IPS-NIHi7 (cell line): ENCODE measurements at regions not wholly inside any gene's neighbourhood (a gene's known extent, or its start where the extent isn't known, plus 50 kb on each side); places are given as distances from the start of the nearest gene placed in this dataset.

Experiments
- DNase-seq: peaks from one replicate; pipeline ENCODE4 v3.0.0; 2012; ENCODE audit warnings: mixed read lengths; ENCODE audit errors: extremely low spot score

DNA sequence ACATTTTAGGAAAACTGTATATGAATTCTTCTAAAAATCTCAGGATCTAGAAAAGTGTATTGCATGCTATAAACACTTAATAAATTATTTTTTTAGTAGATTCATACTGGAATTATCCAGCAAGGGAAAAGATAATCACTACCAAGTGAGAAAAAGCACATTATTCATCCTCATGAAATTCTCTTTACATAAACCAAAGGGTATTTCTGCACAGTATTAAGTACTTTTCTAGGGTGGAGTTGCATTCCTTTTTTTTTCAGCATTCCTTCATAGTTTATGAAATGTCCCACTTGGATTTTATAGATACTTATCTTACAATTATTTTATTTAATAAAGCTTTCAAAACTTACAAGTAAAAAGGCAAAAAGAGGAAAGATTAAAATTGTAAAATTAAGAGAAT is 403.3 kb downstream of the HGF start:
- DNase-seq = no peak

DNA sequence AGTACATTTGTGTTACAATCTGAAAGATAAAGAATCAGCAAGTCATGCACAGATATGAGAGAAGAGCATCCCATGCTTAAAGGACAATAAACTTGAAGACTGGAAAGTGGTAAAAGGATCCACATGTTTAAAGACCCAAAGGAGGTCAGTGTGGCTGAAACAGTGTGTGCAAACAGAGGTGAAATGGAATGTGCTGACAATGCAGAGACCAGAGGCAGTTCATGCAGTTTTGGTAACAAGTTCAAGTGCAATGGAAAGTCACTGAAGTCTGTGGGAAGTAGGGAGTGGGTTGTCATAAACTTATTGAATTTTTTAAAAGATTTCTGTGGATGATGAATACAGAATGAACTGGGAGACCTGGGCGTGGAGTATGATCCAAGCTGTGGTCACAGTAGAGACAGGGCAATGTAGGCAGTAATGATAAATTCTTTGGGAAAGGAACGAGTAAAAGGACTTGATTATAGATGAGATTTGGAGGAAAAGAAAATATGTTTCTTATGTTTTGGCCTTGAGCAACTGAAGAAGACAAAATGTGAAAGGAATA is 408.0 kb downstream of the HGF start:
- DNase-seq = no peak

DNA sequence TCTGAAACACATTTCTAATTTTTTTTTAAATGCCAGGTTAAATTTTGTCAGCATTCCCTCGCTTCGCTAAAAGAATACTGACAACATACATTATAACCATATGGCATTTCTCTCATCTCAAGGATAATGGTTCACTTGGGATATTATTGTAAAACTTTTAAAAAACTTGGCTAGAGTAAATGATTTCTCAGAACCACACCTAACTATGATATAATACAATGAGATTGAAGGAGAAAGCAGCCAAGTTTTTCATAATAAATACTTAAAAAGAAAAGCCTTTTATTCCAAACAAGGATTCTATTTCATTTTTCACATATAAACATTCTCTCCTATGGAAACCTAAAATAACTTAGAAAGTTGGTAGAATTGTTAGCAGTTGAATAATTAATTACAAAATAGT is 413.9 kb downstream of the HGF start:
- no peak for DNase-seq

DNA sequence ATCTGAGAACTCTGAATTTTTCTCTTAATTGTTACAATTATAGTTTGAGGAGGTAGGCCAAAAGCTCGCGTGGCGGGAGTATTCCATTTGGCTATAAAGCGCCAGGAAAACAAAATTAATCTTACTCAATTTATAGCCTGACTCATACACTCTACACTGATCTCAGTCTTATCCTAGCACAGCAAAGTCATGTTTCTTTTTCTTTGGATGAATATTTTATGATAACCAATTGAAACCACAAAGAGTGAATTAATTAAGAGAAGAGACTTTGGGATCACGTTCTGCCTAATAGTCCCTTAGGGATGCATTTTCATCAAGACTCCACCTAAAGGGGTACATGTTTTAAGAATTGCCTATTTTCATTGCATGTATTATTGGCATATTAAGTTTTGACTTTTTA is 420.8 kb downstream of the HGF start:
- no peak for DNase-seq

DNA sequence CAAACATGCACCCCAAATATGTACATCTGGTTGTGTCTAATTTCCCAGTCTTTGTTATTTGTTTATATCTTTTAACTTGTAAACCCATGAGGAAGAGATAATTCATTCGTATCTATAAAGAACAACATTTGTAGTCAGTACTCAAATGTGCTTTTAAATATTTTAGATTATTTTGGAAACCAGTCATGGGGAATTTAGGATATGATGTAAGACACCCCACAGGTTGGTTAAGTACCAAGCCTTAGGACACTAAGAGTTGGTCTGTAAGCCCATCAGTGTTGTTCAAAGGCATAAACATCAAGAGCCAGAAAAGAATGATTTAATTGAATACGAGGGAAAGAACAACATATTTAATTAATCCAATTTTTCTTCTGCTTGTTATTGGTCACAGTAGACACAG is 421.1 kb upstream of the SEMA3C start:
- DNase-seq = no peak

DNA sequence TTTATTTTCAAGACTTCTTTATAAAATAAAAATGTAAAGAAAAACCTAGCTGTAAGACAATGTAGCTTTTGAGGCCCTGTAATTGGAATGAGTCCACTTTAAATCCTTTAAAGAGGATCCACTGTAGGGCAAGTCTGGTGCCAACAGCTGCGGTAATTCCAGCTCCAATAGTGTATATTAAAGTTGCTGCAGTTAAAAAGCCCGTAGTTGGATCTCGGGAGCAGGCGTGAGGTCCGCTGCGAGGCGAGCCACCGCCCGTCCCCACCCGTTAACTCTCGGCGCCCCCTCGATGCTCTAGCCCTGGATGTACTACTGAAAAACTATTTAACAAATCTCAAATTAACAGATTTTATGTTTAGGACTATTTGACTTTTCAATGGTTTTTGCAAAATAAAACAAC is 414.7 kb upstream of the SEMA3C start:
- no peak for DNase-seq

DNA sequence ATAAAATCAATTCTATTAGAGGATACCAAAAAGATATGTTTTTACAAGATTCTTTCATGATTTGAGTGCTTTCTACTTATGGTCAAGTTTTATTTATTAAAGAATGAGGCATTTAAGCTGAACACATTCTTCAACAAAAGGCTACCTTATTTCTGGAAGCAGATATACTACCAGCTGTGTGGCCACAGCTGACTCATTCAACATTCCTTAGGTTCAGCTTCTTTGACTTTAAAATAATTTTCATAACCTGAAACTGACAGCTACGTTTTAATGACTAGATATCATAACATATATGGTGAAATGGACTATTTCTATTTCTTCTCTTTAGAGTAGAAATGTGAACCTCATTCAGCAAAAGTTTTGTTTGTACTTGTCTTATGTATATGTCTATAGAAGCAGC is 414.2 kb upstream of the SEMA3C start:
- no peak for DNase-seq

DNA sequence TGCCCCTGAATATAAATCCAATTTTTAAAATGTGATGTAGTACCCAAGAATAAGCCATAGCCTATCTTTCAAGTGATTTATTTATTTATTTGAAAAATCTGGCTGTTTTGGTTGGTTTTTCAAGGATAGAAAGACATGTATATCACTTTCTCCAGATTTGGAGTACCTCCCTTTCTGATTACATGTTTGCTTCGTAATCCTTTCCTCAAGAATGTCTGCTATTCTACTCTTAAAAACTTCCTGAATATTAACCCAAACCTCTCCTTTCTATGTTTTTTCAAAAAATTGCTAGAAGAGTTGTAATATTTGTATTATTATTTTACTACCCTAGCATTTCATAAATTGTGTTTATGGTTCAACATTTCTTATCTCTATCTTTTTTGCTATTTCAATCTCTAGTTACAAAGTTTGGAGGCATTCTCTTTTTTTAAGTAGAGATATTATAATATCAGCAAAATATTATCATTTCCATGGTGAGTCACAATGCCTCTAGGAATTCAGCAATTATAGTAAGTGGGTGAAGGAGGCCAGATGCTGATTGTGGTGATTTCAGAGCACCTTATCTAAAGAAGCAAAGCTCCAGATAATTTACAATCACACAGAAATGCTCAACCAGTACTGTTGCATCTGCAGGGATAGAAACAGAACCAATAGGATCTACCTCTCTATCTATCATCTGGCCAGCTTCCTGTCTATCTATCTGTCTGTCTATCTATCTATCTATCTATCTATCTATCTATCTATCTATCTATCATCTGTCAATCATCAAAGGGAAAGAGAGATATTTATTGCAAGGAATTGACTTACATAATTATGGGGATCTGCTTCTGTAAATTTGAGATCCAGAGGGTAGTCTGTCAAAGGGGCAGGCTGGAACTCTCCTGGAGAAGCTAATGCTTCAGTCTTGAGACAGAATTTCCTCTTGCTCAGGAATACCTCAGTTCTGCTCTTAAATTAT is 412.5 kb upstream of the SEMA3C start:
- no peak for DNase-seq

DNA sequence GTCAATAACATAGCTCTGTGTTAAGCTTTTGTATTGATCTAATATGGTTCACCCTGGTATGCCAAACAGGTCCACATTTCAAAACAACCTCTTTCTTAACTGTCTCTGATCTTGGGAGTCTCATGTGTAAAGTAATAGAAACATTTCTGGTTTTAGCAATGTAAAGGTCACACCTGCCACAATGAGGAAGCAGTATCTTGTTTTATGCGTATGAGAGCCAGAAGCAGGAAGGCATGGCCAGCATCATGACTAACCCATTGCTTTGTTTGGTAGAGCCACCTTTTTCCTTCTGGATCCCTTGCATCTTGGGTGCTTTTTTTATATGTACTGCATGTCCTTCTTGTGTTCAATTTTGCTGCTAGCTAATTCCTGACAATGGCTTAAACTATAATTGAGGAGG is 411.3 kb upstream of the SEMA3C start:
- DNase-seq = no peak

DNA sequence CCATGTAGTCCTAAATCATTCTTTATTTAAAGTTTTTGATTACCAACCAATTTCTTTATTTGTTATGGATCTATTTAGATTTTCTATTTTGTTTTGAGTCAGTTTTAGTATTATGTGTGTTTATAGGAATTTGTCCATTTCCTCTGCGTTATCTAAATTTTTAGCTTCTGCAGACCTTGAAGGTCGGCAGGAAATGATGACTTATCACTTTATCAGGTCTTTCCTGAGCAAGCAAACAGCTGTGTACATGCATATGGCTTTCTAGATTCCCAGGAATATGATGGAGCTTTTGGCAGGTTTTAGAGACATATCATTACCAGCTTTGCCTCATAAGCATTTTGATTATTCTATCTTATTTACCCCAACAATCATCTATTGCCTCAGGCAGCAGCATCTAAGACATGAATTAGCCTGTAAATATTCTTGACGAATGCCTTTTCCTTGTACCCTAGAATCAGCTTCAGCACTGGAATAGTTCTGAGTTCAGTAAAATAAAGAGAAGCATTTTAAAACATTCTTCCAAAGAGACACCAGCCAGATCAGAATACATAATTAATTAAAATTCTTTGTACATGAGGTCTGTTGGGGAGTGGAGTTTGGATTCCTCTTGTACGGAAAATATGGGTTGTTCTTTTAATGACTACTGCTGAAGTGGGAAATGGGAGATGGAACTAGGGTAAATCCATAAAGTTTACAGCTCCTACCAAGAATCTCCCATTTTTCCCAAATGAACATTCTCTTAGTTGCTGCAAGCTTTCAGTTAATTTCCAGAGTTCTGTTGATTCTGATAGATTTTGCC is 408.8 kb upstream of the SEMA3C start:
- no peak for DNase-seq

DNA sequence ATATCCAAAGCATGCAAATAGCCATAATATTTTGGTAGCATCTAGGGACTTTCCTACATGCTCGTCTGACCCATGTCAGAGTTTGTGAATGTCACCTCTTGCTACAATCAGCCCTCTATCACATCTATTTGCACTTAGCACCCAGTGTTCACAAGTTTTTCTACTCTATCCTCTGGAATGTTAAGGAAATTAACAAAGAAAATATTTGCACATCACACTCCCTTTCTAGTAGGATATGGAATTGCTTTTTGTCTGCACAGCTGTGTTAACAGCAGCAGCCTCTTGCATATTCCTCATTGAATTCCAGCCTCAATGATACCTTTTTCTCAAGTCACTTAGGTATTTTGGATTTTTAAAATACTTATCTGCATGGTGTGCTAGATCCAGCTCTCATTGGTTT is 403.1 kb upstream of the SEMA3C start:
- no peak for DNase-seq

DNA sequence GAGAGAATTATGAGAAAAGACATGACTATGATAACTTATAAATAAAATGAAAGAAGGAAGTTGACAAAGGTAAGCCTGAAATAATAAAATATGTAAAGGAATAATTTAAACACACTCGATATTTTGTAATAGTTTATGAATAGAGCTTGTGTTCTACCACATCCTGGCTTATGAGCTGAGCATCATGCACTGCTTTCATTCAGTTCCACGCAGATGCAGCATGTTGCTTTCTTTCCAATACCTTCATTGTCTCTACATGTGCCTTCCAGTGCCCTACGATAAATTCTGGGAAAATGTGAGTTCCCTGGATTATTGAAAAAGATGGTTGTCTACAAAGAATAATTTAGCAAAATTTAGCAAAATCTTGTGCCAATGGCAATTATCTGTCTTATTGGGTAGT is 398.9 kb upstream of the SEMA3C start:
- DNase-seq = no peak

DNA sequence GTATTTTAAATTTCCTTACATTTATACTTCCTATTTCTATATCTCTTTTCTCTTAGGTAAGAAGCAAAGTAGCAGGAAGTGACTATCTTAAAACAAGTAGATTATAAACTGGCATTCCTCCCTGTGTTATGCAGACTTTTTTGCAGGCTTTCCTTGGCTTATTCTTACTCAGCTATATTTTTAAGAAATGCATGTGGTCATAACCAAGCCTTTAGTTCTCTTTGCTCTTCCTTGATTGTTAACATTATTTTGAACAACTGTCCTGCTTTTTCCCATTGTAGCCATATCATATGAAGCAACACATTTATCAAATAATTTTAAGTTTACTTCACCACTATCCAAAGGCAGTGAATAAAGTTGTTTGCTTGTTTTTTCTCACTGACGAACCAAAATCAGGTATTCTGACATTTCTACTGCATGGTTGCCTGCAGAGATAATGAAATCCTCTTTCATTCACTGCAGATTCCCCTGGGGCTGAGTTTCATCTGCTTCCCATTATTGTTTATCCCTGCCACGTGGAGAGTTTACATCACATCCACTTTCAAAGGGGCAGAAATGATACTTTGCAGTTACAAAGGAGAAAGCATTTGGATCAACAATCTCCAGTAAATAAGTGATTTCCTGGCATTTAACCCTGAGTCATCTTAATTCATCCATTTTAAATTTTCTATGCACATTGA is 389.9 kb upstream of the SEMA3C start:
- no peak for DNase-seq

DNA sequence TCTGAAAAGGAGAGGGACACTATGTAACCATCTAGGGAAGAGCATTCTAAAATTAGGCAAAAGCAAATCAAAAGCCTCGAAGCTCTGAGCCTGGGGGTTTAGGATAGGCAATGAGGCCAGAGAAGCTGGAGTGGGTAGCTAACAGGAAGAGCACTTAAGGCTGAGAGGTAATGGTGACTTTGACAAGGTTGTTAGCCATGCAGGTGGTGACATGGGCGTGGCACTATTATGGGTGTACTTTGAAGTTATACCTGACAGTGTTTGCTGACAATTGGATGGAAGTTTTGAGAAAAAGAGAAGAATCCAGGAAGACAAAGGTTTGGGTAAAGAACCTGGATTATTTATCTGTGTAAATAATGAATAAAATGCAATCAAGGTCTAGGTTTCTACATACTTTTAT is 383.0 kb upstream of the SEMA3C start:
- DNase-seq = no peak

DNA sequence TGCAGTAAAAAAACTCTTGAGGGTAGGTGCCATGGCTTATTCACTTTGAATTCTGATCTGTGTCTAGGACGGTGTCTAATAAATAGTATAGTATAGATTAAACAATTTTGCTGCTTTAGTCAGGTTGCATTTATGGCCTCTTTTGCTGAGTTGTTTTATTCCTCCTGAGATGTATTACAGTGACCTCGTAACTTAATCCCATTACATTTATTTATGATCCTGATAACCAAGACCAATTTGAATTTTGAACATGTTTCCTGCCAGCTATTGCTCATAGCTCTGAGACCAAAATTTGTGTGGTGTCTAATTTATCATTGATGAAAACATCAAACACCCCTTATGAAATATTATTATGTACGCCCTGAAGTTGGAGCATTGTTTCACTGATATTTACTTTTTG is 381.9 kb upstream of the SEMA3C start:
- no peak for DNase-seq

DNA sequence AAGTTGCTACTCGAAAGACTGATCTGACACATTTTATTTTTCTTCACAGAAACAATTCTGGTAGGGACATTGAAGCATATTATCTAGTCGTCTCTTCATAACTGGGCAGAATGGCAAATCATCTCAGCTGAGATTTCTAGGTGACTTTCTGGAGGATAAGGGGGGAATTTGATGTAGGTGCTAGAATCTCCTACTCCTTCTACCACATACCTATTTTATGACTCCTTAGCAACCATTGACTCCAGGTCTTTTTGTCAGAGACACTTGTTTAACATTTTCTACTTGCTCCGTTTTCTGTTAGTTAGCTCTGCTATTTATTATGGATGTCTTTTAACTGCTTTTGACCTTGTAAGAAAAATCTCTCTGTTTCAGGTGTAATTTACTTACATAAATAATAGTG is 380.9 kb upstream of the SEMA3C start:
- DNase-seq = no peak

DNA sequence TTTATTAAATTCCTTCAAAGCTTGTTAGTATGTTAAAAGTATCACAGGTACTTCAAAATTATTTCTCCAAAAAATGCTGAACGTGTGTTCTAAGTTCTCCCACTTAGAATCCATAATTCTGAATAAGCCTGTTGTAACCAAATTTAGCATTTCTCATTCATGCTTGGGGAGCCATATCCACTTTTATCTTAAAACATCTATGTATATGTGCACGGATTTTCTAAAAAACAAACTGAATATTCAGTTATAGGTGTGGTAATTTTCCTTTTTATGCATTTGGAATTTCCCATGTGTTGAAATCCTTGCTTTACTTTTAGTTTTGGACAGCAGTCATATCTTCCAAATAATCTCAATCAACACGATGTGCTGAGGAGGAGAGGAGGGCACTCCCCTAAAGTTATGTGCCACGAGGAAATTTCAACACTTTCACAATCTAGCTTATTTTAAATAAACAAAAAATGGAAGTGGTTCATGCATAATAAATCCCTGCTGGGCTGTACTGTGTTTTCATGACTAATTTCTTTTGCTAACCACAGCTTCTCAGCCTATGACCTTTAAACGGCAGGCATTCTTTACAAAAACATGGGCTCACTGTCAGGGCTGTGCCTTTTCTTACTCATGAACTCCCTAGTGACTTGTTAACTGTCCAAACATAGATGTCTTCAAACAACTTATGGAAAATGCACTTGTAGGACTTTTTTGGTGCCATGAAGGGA is 380.3 kb upstream of the SEMA3C start:
- no peak for DNase-seq

DNA sequence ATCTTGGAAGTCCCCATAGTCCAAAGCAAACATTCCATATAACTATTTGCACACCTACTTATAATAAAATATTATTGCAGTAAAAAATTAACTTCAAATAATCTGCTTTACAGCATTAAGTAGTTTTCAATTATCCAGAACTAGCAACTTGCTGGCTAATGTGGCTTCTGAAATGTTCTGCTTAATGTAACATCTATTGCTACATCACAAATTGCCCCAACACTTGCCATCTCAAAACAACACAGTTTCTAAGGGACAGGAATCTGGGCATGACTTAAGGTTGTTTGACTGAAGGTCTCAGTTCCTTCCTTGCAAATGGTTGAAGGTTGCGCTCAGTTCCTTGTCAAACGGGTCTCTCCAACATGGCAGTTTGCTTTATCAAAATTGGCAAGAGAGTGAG is 378.5 kb upstream of the SEMA3C start:
- DNase-seq = no peak

DNA sequence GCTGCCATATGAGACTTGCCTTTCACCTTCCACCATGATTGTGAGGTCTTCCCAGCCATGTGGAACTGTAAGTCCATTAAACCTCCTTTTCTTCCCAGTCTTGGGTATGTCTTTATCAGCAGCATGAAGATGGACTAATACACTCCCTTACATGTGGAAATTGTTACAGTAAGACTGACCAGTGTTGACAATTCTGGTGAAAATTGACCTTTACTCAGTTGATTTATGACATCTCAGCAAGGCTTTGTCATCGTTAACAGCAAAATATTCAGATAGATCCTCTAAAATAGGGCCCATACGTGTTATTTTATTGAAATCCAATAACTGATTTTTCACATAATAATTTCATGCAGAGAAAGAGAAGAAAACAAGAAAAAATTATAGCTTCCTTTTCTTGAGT is 377.9 kb upstream of the SEMA3C start:
- no peak for DNase-seq

DNA sequence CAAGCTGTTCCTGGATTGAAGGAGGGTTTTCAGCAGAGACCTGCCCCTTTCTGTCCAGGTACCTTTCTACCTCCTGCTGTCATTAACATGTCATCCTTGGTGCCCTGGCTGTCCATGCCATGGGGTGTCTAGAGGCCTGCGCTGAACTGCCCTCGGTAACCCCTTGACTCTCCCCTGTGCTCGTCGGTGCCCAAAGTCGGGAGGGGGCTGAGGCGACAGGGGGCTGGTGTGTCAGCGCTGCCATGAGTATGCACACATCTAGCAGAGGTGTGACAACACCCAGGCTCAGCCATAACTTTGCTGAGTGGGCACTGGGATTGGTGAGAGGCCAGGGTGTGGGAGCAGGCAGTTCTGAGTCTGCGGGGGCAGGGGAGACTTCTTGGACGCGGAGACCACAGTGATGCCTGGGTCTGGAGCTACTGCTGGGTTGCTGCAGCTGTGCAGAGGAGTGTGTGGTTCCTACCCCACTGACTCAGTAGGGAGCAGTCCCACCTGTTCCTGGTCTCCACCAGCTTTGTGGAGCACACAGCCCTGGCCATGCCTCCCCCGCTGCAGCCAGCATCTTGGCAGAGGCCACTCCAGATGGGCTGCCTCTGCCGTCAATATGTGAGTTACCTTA is 376.2 kb upstream of the SEMA3C start:
- no peak for DNase-seq

DNA sequence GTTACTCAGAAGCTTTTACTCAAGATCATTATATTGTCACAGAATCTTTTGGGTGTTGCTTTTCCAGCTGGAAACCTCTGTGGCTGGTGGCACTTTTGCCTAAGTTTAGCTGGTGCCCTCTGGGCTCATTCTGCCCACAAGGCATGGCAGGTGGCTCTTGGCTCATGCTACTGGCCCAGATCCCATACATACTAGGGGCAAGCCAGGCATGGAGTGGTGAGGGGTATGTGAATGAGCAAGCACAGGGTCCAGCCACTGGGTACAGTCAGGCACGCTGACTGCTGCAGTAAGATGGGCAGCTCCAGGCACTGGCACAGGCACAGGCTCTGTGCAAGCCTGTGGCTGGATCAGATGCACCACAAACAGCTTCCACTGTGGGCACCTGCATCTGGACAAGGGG is 375.0 kb upstream of the SEMA3C start:
- DNase-seq = no peak
